Skin of body (tissue), 1 donor: ENCODE measurements at regions not wholly inside any gene's neighbourhood (a gene's known extent, or its start where the extent isn't known, plus 50 kb on each side); places are given as distances from the start of the nearest gene placed in this dataset.
"Not testable (repeated sequence)": the region's sequence is repeated elsewhere in the genome, so short reads cannot be mapped to it uniquely, and the experiment has no call there.

Experiments
- DNase-seq: peaks from one replicate; lab custom pipeline; 2025; lab: John Stamatoyannopoulos, UW

- DNase-seq = no peak
Measured at GRCh38 chr1:4215391-4215790, 315.3 kb upstream of the C1orf174 start.

- no peak for DNase-seq
Measured at GRCh38 chr1:4216231-4216630, 316.2 kb upstream of the C1orf174 start.

- no peak for DNase-seq
Measured at GRCh38 chr1:4218619-4219018, 318.5 kb upstream of the C1orf174 start.

- DNase-seq = no peak
Measured at GRCh38 chr1:4219111-4219510, 319.0 kb upstream of the C1orf174 start.

- no peak for DNase-seq
Measured at GRCh38 chr1:4219826-4220225, 319.8 kb upstream of the C1orf174 start.

- no peak for DNase-seq
Measured at GRCh38 chr1:4220362-4220761, 320.3 kb upstream of the C1orf174 start.

GRCh38 chr1:4221107-4221506, 321.0 kb upstream of the C1orf174 start:
- no peak for DNase-seq

- no peak for DNase-seq
Measured at GRCh38 chr1:4224684-4225467, 324.8 kb upstream of the C1orf174 start.

- no peak for DNase-seq
Measured at GRCh38 chr1:4227986-4228385, 327.9 kb upstream of the C1orf174 start.

GRCh38 chr1:4253935-4254334, 353.9 kb upstream of the C1orf174 start:
- DNase-seq = no peak

- DNase-seq = no peak
Measured at GRCh38 chr1:4256351-4256750, 356.3 kb upstream of the C1orf174 start.

- not testable (repeated sequence) for DNase-seq
Measured at GRCh38 chr1:4258146-4258777, 358.2 kb upstream of the C1orf174 start.

- DNase-seq = no peak
Measured at GRCh38 chr1:4261327-4261726, 361.3 kb upstream of the C1orf174 start.

GRCh38 chr1:4262665-4263064, 362.6 kb upstream of the C1orf174 start:
- DNase-seq = no peak

- DNase-seq = no peak
Measured at GRCh38 chr1:4263699-4264098, 363.6 kb upstream of the C1orf174 start.

- DNase-seq = no peak
Measured at GRCh38 chr1:4265836-4266235, 365.8 kb upstream of the C1orf174 start.

GRCh38 chr1:4267381-4268261, 367.5 kb upstream of the C1orf174 start:
- no peak for DNase-seq

GRCh38 chr1:4268262-4268888, 368.3 kb upstream of the C1orf174 start:
- DNase-seq = no peak

GRCh38 chr1:4268889-4269284, 368.8 kb upstream of the C1orf174 start:
- no peak for DNase-seq

GRCh38 chr1:4269330-4269729, 369.3 kb upstream of the C1orf174 start:
- no peak for DNase-seq

GRCh38 chr1:4269952-4270570, 370.0 kb upstream of the C1orf174 start:
- no peak for DNase-seq
